Type B pancreatic cell (in vitro differentiated cells): ENCODE measurements at regions not wholly inside any gene's neighbourhood (a gene's known extent, or its start where the extent isn't known, plus 50 kb on each side); places are given as distances from the start of the nearest gene placed in this dataset.

Experiments used
- DNase-seq: peaks from one replicate; pipeline ENCODE4 v3.0.0; 2021; ENCODE audit warnings: mixed read lengths; ENCODE audit not compliant: unreplicated experiment; ENCODE audit errors: extremely low spot score
- H3K27ac Mint-ChIP-seq: 2 replicates; pipeline ENCODE4 v1.8.0; 2021; ENCODE audit warnings: mild to moderate bottlenecking, mixed read lengths
- H3K27me3 Mint-ChIP-seq: 2 replicates; pipeline ENCODE4 v1.8.0; 2021; ENCODE audit warnings: mixed read lengths
- H3K36me3 Mint-ChIP-seq: 2 replicates; pipeline ENCODE4 v1.8.0; 2021; ENCODE audit warnings: mixed read lengths
- H3K4me1 Mint-ChIP-seq: one replicate; pipeline ENCODE4 v1.8.0; 2021; ENCODE audit warnings: mixed read lengths; ENCODE audit not compliant: unreplicated experiment
- H3K4me3 Mint-ChIP-seq: 2 replicates; pipeline ENCODE4 v1.8.0; 2021; ENCODE audit warnings: mild to moderate bottlenecking, mixed read lengths
- H3K9me3 Mint-ChIP-seq: 2 replicates; pipeline ENCODE4 v1.8.0; 2021; ENCODE audit warnings: mixed read lengths
- CTCF ChIP-seq: fragments of 200-600 bp; sonication (generic); conservative IDR thresholded peaks from 2 replicates; pipeline ENCODE4 v1.5.0; 2021; ENCODE audit warnings: antibody characterized with exemption, mild to moderate bottlenecking

- peaks cover 5% of the 10 kb centered on the region for H3K9me3 Mint-ChIP-seq
- peak; percentile 33 for TF ChIP-seq CTCF
- H3K27me3 Mint-ChIP-seq: no peaks in the 10 kb centered on the region
- no peaks in the 10 kb centered on the region for H3K36me3 Mint-ChIP-seq
- no peak for DNase-seq
- H3K4me1 Mint-ChIP-seq: no peaks in the 10 kb centered on the region
- H3K4me3 Mint-ChIP-seq: no peak overlapping the region
- no peak overlapping the region for H3K27ac Mint-ChIP-seq
These were observed 117.8 kb upstream of the KCNH8 start for GRCh38 chr3:19030522-19030839.

GRCh38 chr3:19029837-19030521 is 118.3 kb upstream of the KCNH8 start:
- Mint-ChIP-seq H3K27ac (no peak overlapping the region), H3K36me3 (no peaks in the 10 kb centered on the region), H3K4me3 (no peak overlapping the region), H3K9me3 (peaks cover 5% of the 10 kb centered on the region), H3K4me1 (no peaks in the 10 kb centered on the region), H3K27me3 (no peaks in the 10 kb centered on the region)
- no peak for TF ChIP-seq CTCF
- DNase-seq: no peak

- Mint-ChIP-seq H3K4me1 (no peaks in the 10 kb centered on the region), H3K27ac (no peak overlapping the region), H3K27me3 (no peaks in the 10 kb centered on the region), H3K4me3 (no peak overlapping the region), H3K36me3 (no peaks in the 10 kb centered on the region), H3K9me3 (peaks cover 5% of the 10 kb centered on the region)
- DNase-seq: no peak
- TF ChIP-seq CTCF: no peak
These were observed 122.9 kb upstream of the KCNH8 start for GRCh38 chr3:19025441-19025840.

GRCh38 chr3:19022546-19022945 is 125.8 kb upstream of the KCNH8 start:
- Mint-ChIP-seq H3K9me3 (peaks cover 3% of the 10 kb centered on the region), H3K4me1 (no peaks in the 10 kb centered on the region), H3K36me3 (no peaks in the 10 kb centered on the region), H3K4me3 (no peak overlapping the region), H3K27ac (no peak overlapping the region), H3K27me3 (no peaks in the 10 kb centered on the region)
- DNase-seq: no peak
- no peak for TF ChIP-seq CTCF

GRCh38 chr3:19016851-19017250 is 131.5 kb upstream of the KCNH8 start:
- H3K27me3 Mint-ChIP-seq: peaks cover 3% of the 10 kb centered on the region

More at GRCh38 chr3:19016851-19017250, 131.5 kb upstream of the KCNH8 start:
- H3K36me3 Mint-ChIP-seq: no peaks in the 10 kb centered on the region
- no peak overlapping the region for H3K27ac Mint-ChIP-seq
- TF ChIP-seq CTCF: no peak
- no peaks in the 10 kb centered on the region for H3K4me1 Mint-ChIP-seq
- H3K9me3 Mint-ChIP-seq: no peaks in the 10 kb centered on the region
- no peak overlapping the region for H3K4me3 Mint-ChIP-seq
- no peak for DNase-seq
